KG1 (cell line): ENCODE measurements at regions not wholly inside any gene's neighbourhood (a gene's known extent, or its start where the extent isn't known, plus 50 kb on each side); places are given as distances from the start of the nearest gene placed in this dataset.

ENCODE experiments used
- DNase-seq: peaks from one replicate; lab custom pipeline; 2025; lab: John Stamatoyannopoulos, UW

DNA sequence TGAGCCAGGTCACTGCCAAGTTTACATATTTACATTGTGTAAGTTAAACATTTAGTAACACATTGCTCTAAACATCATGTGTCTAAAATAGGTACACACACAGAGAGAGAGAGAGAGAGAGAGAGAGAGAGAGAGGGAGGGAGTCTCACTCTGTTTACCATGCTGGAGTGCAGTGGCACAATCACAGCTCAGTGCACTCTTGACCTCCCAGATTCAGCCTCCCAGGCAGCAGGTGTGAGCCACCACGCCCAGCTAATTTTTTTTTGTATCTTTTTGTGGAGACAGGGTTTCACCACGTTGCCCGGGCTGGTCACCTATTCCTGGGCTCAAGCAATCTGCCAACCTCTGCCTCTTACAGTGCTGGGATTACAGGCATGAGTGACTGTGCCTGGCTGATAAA is 1045.3 kb downstream of the TLE1 start:
- DNase-seq: no peak

DNA sequence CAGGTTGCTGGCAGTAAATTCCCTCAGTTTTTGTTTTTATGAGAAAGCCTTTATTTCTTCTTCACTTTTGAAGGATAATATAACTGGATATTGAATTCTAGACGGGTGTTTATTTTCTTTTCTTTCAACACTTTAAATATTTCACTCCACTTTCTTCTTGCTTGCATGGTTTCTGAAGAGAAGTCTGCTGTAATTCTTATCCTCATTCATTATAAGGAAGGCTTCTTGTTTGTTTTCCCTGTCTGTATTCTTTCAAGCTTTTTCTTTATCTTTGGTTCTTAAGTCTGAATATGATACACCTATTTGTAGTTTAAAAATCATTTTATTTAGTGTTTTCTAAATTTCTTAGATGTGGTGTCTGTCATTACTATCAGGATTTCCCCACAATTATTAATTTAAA is 1054.3 kb downstream of the TLE1 start:
- no peak for DNase-seq

DNA sequence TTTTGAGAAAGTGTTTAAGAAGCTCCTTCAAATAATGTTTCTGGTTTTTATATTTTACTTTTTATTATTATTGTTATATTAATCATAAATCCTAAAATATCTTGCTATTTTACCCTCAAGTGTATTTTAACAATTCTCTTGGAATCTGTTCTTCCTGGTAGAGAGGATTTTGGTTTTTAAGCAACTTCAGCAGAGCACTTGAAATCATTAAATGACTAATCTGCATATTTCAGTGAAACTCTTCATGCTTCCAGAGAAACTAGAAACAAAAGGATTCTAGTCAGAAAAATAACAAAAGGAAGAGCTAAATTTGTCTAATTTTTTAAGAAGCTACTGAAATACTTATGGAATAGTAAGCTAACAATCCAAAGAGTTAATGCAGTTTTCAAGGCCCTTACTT is 1057.3 kb downstream of the TLE1 start:
- no peak for DNase-seq

DNA sequence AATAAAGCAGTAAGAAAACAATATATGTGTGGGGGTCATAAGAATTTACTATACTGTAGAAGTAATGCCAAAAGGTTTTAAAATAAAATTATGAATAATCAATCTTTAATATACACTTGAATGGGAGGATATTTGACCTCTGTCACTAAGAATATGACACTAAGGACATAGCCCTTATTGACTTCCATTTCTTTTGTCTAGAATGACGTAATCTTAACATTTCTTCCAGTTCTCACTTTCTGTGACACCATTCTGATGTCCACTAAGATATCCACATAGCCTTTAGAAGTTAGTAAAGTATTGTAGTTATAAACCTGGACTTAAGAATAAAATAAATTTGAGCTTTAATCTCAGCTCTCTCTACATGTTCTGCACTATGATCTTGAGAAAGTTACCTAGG is 1050.7 kb downstream of the TLE4 start:
- DNase-seq: no peak

DNA sequence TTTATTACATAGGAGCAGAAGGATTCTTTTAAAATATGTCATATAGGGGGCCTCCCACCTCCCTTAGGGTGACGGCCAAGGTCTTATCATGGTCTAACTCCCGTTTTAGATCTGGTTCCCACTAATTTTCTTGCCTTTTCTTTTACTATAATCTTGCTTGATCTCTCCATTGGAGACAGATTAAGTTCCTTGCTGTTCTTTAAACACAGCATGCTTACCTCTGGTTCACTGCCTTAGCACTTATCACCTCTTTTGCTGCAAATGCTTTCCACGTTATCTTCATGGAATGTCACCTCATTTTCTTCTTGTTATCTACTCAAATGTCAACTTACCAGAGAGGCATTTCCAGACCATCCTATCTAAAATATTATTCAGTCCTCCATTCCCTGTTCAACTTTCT is 1047.6 kb downstream of the TLE4 start:
- no peak for DNase-seq

DNA sequence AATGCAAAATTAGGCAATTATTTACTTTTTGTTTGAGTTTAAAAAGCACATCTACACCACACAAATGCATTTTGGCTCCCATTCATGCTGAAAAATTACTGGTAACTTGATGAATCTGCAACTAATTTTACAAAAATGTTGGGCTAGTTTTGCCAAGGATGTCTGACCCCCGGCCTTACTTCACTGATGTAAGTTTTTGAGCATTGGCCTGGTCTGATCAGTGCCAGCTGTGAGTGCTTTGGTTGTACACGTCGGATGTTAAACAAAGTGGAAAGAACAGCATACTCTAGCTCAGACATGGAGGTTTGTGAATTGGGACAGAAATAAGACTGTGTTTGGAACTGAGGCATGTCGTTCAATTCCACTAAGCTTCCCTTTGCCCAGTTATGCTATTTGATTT is 1044.2 kb downstream of the TLE4 start:
- no peak for DNase-seq

DNA sequence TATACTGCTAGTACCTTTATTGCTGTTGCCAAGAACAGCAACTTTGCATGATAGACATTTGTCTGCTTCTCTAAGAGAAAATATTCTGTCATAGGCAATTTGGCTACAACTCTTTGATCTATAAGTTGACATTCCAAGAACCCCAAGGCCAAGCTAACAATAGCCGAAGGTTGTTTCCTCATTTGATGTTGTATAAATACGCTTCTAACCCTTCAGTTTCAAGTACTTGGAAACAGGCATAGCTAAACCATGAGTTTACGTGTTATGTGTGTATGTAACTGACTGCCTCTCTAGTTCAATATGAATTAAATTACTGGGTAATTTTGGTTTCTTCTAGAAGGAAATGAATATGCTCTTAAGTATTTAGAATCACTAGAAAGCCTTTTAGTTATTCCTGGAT is 1034.0 kb downstream of the TLE4 start:
- no peak for DNase-seq

DNA sequence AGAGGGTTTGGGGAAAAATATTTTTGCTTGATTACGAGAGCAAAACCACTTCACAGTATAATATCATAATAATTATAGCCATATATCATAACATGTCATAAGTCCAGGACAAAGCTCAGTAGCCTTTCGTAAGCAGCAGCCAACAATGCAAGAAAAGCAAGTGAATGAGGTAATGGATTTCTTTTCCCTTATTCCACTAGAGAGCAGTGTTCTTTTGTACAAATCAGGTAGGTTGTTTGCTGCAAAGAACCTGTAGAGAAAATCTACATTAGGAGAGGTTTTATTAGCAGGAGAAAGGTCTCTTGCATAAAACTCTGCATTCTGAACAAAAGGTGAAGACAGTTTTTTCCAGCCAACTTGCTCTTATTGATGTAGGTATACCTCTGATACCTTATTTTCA is 1033.4 kb downstream of the TLE4 start:
- DNase-seq: no peak

DNA sequence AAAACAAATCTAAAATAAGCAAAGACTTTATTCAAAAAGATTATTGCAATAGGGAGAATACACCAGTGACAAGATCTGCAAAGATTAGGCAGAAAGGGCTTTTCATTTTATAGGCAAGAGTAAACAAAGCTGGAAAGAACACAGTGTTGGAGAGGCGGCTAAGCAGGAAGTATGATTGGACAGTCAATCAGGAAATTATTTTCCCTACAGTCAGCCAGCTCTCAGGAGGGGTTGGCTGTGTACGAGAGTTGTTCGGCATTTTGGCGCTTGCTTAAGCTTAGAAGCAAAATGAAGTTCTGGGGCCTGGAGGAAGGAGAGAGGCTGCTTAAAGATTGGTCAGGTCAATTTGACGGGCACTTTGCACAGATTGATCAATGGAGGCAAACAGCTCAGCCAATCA is 1030.5 kb downstream of the TLE4 start:
- no peak for DNase-seq

DNA sequence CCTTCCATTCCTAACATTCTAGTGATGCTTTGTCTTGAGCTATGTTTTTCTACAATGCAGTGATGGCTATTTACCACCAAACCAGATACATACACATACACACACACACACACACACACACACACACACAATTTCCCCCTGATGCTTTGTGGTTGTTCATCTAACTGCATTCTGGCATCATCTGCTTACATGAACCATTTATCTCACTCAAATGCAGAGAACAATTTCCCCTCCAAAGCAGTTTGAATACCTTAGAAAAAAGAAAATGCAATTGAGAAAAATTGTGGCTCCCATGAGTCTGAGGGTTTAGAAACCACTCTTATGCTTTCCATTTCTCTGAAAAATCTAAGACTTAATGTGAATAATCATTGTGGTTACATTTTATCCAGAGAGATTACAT is 1024.8 kb downstream of the TLE4 start:
- DNase-seq: no peak

DNA sequence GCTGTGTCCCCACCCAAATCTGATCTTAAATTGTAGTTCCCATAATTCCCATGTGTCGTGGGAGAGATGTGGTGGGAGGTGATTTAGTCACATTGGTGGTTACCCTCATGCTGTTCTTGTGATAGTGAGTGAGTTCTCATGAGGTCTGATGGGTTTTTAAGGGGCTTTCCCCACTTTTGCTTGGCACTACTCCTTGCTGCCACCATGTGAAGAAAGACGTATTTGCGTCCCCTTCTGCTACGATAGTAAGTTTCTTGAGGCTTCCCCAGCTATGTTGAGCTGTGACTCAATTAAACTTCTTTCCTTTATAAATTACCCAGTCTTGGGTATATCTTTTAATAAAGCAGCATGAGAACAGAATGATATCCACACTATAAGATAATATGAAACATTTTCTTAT is 1023.4 kb downstream of the TLE4 start:
- DNase-seq: no peak

DNA sequence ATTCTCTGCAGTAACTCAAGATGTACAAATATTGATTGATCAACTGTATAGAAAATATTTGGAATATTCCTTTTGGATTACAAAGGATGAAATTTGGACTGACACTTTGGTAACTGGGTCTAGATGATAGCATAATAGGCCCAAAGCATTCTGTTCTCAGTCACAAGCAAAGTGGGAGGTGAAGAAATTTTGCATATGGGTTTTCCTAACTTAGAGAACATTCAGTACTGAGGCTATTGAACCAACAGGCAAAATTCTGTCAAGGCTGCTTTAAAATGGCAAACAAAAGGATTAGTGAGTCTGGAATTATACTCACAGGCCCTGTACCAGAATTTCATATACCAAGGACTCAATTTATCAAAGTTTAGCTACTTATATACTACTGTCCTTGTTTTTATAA is 1020.6 kb downstream of the TLE4 start:
- DNase-seq: no peak

DNA sequence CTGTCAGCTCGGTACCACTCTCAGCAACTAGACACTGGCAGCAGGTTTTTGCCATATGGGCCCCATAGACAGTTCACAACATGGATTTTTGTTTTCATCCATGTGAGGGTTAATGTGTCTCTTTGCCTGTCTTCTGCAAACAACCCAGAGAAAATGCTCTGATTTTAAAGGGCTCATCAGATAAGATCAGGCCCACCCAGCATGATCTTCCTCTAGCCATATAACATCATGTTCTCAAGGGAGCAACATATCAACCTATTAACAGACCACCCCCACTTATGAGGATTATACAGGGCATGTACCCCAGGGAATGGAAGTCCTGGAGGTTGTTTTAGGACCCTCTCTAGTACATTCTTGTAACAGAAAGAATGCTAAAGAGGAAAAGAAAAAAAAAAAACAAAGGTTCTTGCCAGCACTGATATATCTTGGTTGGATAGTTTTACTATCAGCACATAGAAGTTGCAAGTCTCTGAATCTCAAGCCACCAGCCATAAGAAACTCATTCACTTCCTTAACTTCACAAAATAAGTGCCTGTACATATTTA is 1015.1 kb downstream of the TLE4 start:
- no peak for DNase-seq

DNA sequence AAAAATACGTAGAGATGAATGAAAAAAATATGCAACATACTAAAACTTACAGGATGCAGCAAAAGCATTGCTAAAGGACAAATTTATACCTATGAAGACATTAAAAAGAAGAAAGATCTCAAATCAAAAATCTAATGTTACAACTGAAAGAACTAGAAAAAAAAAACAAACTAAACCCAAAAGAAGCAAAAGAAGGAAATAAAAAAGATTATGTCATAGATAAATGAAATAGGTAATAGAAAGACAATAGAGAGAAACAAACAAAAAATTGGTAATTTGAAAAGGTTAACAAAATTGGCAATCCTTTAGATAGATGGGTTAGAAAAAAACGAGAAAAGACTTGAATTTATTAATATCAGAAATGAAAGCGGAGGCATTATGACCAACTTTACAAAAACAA is 1000.2 kb downstream of the TLE4 start:
- no peak for DNase-seq

DNA sequence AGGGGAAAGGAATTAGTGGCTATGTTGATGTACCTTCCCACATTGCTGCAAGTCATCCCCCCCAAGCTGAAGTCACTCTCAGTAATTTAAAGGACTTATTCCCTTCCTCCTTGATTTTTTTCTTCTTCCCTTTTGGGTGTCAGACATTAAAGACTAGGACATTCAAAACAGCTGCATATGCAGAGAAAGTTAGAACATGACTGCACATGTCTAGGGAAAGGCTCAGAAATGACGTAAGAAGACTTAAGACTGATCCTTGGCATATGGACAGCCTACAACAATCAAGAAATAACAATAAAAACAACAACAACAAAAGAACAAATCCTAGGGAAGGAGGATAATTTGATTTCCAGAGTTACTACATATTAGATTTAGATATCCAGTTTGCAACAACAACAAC is 997.5 kb downstream of the TLE4 start:
- DNase-seq: no peak

DNA sequence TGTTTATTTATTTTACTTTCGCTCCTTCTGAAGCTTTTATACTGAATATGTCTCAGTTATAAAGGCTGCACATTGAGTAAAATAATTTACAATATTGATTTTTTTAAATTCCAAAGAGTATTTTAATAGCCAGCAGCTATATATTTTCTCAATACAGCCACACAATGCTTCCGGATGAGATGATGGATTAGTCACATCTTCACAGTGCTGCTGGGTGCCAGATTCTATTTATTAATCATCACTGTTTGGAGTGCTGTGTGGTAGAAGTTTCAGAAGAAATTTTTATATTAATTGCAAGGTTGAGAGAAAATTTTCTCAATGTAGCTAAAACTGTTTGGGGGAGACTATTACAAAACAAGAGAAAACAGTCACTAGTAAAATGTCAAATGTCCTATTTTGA is 989.8 kb downstream of the TLE4 start:
- DNase-seq: no peak

DNA sequence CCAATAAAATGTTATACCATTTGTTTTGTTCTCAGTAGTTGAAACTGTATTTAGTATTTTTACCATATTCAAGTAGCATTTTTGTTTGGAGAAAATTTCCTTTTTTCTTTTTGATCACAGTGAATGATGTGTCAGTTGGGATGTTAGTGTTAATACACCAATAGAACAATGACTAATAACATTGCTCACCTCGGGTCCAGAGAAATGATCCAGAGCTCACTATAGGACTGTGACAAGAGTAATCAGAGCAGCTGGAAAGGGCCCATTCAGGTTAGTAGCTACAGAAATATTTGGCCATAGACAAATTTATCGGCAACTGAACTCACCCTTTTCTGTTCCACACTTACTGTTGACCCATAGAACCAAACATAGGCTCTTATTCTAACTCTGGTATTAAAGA is 989.2 kb downstream of the TLE4 start:
- DNase-seq: no peak

DNA sequence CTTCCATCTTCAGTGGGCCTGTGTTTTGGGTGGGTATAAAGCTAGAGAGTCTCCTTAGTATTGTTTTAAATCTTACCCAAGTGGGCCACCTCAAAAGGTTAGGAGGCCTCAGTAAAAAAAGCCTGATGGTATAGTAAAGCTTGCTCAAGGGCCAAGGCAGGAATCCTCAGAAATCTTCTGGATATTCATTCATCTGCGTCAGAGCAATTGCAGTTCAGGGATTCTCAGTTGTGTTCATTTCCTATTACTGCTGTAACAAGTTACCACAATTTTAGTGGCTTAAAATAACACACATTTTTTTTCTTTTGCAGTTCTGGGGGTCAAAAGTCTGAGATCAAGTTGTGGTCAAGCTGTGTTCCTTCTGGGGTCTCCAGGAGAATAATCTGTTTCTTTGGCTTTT is 985.5 kb downstream of the TLE4 start:
- DNase-seq: no peak

DNA sequence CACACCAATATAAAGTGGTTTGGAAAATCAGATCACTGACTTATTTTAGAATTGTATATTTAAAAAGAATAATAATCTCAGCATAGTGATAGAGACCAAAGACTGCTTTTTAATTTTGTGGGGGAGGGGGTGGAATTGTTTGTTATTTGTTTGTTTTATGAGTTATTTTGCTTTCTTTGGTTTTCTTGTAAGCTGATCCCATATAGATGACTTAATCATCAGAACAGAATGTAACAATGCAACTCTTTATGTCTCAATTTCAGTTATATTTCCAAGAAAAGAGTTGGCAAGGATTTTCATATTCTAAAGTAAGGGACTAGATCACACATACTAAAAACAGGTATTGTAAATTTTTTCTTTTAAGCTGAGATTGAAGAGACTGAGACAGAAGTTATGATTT is 984.9 kb downstream of the TLE4 start:
- DNase-seq: no peak

DNA sequence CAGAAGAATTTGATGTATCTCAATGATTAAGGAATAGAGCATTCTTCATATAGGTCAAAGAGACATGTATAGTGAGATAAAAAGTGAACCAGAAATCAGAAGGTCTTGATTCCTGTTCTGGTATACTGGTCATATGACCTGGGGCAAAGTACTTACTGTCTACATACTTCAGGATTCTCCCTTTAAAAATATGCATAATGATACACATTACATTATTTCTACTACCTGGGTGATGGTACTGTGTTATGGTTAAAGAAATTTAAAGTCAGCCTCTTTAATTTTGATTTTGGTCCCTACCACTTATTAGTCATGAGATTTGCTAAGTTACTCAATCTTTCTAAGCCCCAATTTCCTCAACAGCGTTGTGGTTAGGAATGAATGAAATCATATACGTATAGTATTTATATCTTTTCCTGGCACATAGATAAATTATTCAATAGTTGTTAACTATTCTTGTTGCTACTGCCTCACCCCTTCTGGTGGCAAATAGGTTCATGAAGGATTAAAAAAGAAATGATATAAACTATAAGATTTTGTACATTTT is 984.1 kb downstream of the TLE4 start:
- DNase-seq: no peak

DNA sequence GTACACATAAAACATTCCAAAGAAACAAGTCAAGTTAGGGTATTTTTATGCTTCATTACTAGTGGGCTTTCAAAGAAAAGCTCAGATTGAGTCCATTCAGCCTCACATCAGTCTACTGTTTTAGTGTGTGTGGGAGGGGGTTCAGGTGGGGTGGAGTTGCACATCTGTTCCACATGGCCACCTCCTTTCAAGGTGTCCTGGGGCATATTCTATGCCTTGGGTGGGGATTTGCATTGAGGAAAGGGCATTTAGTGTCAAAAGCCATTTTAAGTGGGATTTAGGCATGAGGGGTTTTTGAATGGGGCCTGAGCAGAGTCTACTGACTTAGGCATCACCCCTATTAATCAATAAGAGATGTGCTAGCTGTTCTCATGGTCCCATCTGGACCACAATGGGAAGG is 983.1 kb downstream of the TLE4 start:
- no peak for DNase-seq

DNA sequence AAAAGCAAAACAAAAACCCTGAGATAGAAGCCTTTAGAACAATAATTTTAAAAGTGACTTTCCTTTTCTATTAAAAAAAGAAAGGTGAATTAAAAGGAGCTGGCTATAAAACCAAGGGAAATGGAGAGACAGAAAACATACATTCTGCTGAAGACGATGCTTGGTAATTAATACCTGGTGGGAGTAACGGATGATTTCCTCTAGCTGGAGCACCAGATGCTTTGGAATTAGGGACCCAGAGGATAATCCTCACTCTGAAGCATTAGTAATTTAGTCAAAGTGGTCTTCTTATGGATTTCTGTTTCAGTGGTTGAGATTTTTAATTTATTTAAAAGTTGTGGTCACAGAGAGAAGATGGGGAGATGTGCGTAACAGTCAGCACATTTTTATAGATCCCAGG is 982.5 kb downstream of the TLE4 start:
- no peak for DNase-seq

DNA sequence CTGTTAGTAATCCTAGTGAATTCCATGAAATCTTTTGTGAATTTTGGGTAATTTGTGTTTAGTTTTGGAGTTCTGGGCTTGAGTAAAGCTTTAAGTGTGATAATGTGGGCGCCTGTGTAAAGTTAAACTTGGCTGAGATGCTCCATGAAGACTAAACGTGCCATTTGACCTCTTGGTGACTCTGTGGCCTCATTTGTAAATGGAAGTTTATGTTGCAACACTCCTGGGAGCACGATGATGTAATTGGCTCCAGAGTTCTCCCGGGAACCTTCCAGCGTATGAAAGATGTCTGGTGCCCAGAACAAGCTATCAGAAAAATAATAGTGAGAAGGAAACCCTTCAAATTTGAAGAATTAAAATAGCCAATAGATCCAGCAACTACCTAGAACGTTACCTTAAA is 981.2 kb downstream of the TLE4 start:
- no peak for DNase-seq

DNA sequence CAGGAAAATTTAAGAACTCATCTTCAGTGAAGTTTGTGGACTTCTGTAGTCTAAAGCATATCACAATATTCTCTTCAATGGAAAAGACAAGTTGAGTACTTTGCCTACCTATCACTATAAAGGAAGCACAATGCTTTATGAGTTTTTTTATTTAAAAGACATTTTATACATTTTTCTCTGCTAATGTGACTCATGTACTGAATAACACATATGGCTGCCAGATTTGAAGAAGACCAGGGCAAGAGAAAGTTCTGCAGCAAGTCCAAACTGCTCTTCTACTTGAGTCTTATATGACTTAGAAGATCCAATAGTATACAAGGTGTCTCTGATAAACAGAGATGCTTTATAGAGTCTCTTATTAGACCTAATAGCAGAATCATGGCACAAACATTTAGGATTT is 978.4 kb downstream of the TLE4 start:
- no peak for DNase-seq

DNA sequence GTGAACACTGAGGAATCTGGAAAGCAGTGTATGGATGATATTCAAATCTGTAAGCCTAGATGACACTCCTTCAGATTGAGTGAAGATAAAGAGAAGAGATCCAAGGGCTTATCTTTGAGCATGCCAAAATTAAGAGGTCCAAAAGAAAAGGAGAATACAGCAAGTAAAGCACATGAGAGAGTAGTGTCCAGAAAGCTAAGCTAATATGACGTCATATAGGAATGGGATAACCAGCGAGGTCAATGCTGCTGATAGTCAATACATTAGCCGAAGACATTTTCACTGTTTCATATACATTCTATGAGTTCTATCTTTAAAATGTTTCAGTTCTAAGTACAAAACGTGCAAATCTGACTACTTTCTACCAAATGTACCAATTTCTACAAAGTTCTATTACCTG is 975.8 kb downstream of the TLE4 start:
- DNase-seq: no peak
